ENCODE measurements at regions not wholly inside any gene's neighbourhood (a gene's known extent, or its start where the extent isn't known, plus 50 kb on each side); places are given as distances from the start of the nearest gene placed in this dataset.

GRCh38 chr17:59498530-59499307 lies 66.7 kb upstream of the DHX40 start:
- no peak for TF ChIP-seq TCF3 (IDR thresholded peaks at IDR 0.05; ENCODE audit: borderline replicate concordance, insufficient read depth, low read depth, low read length)
- TF ChIP-seq EED (IDR thresholded peaks at IDR 0.05; ENCODE audit: low read depth), result no peak
- TF ChIP-seq FOXK2 (IDR thresholded peaks at IDR 0.05), result no peak
- TF ChIP-seq, protein P1, sequence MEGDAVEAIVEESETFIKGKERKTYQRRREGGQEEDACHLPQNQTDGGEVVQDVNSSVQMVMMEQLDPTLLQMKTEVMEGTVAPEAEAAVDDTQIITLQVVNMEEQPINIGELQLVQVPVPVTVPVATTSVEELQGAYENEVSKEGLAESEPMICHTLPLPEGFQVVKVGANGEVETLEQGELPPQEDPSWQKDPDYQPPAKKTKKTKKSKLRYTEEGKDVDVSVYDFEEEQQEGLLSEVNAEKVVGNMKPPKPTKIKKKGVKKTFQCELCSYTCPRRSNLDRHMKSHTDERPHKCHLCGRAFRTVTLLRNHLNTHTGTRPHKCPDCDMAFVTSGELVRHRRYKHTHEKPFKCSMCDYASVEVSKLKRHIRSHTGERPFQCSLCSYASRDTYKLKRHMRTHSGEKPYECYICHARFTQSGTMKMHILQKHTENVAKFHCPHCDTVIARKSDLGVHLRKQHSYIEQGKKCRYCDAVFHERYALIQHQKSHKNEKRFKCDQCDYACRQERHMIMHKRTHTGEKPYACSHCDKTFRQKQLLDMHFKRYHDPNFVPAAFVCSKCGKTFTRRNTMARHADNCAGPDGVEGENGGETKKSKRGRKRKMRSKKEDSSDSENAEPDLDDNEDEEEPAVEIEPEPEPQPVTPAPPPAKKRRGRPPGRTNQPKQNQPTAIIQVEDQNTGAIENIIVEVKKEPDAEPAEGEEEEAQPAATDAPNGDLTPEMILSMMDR (IDR thresholded peaks at IDR 0.05 in 2 of 3, conservative IDR thresholded peaks at IDR 0.05 in 1 of 3; ENCODE audit: control insufficient read depth in 2 of 3, extremely low read depth in 1 of 3, insufficient read depth in 1 of 3, low read depth in 3 of 3, low read length in 3 of 3), result no peak
- TF ChIP-seq REST (IDR thresholded peaks at IDR 0.05; ENCODE audit: low read depth, low read length), result no peak
- no peak for TF ChIP-seq BHLHE40 (IDR thresholded peaks at IDR 0.05; ENCODE audit: borderline replicate concordance in 1 of 2, low read depth in 2 of 2, low read length in 1 of 2)
